GM19455 (cell line): ENCODE measurements at regions not wholly inside any gene's neighbourhood (a gene's known extent, or its start where the extent isn't known, plus 50 kb on each side); places are given as distances from the start of the nearest gene placed in this dataset.

Experiments used
- ATAC-seq: cut with Tn5 transposase; IDR thresholded peaks from one replicate; pipeline ENCODE4 v1.9.1; 2021; ENCODE audit not compliant: unreplicated experiment

DNA sequence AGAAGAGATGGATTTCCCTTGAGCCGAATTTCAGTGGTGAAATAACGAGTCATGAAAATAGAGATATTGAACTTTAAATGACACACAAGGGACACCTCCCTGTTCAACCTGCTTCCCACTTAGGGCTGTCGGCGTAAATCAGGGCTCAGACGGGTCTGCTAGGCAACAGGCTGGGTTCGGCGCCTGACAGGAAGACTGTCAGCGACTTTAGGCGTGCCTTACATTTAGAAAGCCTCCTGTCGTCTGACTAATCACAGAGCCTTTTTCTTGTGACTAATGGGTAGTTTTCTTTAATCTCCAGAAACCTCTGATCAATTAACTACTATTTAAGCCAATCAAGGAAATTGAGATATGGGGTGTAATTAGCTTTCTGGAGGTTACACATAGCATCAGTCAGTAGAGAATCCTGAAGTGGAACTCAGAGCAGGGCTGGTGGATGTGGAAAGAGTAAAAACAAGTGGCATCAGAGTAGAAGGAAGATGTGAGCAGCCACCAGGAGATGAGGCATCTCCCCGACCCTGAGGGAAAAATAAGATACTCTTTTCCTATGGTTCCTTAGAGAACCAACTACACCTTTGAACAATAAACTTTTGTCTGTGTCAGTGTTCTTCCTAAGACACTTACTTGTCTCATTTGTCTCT, 86.2 kb upstream of the HS3ST1 start:
- no peak for ATAC-seq

- no peak for ATAC-seq
These were observed 85.3 kb upstream of the HS3ST1 start for GRCh38 chr4:11514003-11514402.

DNA sequence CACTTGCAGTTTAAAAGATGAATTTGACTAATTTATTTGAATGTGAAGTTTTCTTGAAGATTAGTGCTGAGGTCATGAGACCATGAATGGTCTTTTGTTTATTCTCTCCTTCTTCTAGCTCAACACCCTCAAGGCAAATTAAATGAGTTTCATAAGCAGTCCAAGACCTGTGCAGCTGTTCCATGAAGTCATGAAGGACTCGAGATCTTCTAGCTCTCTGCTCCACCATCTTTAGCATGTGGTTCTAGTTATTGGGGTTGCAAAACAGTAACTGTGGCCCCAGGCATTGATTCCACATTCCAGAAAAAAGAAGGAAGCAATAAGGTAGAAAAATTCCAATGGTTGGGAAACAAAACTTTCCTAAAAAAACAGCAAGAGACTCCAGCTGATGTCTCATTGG, 84.2 kb upstream of the HS3ST1 start:
- no peak for ATAC-seq

- ATAC-seq = no peak
These were observed 82.6 kb upstream of the HS3ST1 start for GRCh38 chr4:11511321-11511720.

DNA sequence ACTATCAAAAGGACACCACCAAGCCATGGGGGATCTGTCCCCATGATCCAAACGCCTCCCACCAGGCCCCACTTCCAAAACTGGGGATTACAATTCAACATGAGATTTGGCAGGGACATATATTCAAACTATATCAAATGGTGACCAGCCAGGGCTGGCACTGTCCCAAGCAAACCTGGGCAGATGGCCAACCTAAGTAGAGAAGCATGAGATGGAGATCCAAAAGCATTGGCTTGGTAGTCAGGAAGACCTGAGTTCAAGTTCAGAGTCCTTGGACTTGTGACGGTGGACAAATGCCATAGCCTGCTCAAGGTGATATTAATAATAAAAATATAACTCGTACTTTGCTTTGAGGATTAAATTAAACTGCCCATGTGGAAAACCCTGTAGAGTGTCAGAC, 79.2 kb upstream of the HS3ST1 start:
- ATAC-seq = no peak

GRCh38 chr4:11506194-11506593, 77.5 kb upstream of the HS3ST1 start:
- ATAC-seq = no peak

GRCh38 chr4:11505221-11505971, 76.7 kb upstream of the HS3ST1 start:
- ATAC-seq = no peak

GRCh38 chr4:11503166-11503565, 74.5 kb upstream of the HS3ST1 start:
- no peak for ATAC-seq

DNA sequence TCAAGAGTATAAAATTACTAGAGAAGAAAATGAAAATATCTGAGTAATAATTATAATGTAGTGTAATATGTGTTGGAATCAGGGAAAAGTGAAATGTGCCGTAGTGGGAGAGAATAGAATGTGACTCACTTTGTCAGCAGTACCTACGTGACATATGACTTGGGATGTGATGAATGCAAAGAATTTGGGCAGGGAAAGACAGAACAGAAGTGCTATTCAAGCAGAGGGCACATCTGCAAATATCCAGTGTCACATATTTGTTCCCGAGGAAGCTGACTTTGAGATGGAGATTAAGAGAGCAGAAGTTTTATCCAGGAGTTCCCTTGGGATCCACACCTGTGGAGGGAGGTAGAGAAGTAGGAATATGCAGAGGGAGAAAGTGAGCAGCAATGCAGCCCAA, 69.3 kb upstream of the HS3ST1 start:
- ATAC-seq = no peak

DNA sequence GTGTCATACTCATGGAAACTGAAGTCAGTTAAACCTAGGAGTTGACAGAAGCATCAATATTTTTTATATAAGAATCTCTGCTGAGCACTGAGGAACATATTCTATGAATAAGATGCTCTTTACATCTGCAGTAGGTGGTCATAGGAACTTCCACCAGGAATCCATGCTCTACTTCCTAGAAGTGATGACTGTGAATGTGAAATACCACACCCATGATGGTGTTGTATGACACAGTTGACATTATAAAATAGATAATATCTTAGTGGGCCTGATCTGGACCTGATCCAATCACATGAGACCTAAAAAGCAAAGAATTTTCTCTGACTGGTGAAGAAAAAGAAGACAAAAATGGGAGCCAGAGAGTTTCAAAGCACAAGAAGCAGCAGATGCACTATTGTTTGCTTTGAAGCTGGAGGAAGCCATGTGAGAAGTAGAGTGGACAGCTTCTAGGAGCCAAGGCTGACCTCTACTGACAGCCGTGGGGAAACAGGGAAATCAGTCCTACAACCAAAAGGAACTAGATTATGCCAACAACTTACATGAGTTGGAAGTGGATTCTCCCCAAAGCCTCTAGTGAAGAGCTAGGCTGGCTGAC, 68.6 kb upstream of the HS3ST1 start:
- no peak for ATAC-seq

DNA sequence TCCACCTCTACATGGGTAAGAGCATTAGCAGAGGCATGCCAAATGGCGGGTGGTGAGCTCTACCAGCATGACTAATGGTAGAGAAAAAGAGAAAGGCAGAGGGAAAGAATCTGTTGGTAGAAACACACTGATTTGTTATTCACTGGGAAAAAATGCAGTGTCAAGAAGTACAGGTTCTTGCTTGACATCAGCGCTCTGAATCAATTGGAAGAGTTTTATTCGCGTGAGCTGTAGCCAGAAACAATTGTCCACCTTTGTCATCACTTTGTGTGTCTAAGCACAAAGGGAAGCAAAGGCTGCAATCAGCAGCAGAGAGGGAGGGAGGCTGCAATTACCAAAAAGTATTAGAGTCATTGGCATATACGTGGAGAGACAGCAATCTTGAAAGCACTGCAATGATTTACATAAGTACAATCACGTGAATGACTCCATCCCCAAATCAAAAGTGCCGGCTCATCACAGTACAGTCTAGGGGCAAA, 67.7 kb upstream of the HS3ST1 start:
- no peak for ATAC-seq

DNA sequence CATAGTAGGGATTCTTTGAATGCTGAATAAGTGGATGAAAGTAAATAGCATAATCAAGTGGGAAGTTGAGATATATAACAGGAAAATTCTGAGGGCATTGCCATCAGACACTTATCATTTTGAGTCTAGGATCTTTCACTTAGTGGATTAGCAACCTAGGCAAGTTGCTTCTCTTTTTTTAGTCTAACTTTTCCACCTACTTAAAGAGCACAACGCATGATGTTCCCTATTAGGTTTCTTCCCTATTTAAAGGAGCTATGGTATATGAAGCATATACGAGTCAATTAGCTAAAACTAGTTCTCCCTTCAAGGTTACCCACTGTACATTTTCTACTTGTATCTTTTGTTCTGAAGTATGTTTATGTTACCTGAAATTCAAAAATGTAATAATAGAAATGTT, 67.1 kb upstream of the HS3ST1 start:
- ATAC-seq = no peak

DNA sequence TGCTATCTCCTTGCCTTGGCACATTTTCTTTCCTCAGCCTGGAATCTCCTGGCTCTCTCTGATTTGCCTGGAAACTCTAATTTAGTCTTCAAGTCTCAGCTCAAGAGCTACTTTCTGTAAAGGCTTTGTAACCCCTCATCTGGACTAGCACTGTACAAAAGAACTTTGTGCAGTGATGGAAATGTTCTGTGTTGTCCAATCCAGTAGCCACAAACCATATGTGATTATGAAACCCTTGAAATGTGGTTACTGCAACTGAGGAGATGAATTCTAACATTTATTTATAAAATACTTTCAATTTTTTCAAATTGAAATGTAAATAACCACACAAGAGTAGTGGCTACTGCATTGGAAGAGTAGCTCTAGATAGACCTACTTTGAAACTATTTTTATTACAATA, 66.6 kb upstream of the HS3ST1 start:
- ATAC-seq = no peak

DNA sequence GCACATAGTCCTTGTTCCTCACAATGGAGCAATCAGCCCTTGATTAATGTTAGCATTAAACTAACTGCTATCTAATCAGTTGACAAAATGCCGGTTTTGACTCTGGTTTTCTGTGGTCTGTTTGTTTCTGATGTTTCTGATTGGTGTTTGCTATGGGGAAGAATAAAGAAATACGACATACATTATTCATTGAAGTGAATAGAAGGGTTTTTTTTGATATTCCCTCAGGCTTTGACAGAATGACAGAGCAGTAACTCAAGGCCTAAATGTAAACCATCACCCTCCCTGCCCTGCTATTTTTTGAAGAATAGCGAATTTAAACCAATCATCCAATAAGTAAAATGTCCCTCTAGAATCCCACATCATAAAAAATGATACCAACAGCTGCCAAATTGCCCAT, 65.5 kb upstream of the HS3ST1 start:
- no peak for ATAC-seq

DNA sequence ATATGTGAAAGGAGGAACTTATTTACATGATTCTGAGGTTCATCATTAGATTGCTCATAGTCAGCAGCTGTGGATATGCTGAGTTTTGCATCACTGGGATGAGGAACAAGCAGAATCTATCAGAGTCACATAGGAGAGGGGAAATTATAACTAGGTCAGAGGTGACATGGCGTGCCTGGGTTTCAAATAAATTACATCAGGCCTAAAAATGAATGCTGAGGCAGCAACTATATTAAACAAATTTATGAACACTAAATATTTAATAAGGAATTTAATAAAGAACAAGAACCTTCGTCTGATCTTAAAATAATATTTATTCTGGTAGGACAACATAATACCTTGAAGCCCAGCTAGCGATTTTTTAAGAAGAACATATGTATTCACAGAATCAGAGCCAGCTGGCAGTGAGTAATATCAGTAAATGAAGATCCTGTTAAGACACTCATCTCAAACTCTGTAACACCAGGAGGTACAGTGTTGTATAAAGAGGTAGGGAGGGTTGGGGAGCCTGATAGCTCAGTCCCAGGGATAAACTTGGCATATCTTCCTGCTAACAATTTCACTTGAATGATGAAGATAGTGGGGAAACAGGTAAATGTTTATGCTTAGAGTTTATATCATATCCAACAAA, 60.9 kb upstream of the HS3ST1 start:
- no peak for ATAC-seq

DNA sequence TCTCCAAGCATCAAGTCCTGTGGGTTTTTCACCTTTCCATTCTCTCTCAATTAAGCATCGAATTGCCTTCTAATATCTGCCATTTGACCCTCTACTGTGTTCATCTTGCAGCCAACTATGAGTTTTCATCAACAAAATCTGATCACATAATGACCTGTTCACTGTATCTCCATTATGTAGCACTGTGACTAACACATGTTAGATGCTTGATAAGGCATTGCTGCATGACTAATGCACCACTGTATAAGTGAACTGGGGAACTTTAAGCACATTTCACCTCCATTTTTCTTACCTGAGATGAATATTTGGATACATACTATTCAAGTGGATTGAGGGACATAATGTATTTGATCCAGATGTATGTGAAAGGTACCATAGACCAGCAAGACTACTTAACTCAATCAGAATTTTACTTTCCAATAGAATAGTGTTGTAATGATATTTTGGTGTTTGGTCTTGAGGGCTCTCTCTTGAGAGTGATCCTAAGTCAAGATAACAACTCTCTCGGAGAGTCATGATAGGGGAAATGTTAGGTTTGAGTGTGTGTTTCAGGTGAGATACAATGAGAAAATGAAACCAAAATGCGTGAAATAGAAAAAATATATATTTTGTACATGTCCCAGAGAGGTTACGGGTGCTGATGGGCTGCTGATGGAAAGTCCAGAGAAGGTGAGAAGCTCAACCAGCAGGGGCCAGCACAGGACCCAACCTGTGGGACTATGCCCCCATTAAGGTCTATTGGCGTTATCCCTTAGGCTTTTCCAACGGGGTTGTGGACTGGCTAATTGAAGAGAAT, 60.2 kb upstream of the HS3ST1 start:
- no peak for ATAC-seq

GRCh38 chr4:11487868-11488544, 59.3 kb upstream of the HS3ST1 start:
- no peak for ATAC-seq

- ATAC-seq = no peak
These were observed 58.4 kb upstream of the HS3ST1 start for GRCh38 chr4:11487139-11487538.

DNA sequence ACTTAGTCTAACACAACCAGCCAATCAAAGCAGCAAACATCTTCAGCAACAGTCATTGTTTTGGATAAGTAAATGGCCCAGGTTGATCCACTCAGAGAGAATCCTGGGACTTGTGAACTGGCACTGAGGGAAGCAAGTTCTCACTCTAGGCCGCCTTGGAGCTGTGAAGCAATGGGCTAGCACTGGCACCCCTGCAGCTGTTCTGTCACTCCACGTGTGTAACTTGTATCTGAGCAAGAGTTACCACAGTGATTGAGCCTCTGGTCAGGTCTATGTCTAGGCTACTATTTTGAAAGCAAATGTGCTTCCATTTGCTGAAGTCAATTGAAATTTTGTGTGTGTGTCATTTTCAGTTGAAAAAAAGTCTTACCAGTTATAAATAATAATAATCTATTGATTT, 57.2 kb upstream of the HS3ST1 start:
- no peak for ATAC-seq

DNA sequence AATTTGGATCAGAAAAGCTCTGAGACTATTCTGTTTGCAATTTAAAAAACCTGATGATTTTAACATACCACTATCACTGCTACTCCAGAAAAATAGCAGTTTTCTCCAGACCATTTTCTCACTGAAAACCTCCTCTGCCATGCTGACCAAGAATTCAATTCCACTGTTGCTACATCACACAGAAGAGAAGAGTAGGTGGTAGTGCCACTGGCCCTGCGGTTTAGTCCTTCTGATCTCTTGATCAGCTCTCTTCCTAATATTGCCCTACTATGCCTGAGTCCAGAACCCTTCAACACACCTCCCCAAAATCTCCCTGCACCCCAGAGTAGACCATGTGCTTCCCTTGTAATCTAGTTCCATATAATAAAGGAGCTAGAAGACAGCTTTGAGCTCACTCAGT, 55.8 kb upstream of the HS3ST1 start:
- ATAC-seq = no peak

- no peak for ATAC-seq
These were observed 54.4 kb upstream of the HS3ST1 start for GRCh38 chr4:11483046-11483445.
